Sigmoid colon (tissue), 6 donors: ENCODE measurements at regions not wholly inside any gene's neighbourhood (a gene's known extent, or its start where the extent isn't known, plus 50 kb on each side); places are given as distances from the start of the nearest gene placed in this dataset.
"Not testable (repeated sequence)": the region's sequence is repeated elsewhere in the genome, so short reads cannot be mapped to it uniquely, and the experiment has no call there.

Experiments used
- DNase-seq: peaks from one replicate; pipeline ENCODE4 v3.0.0-alpha.2; 2019
- H3K27ac ChIP-seq, 4 donors: fragments of 200-600 bp; sonication (generic); one replicate each; pipeline ENCODE4 v1.5.1; 2016 to 2019; ENCODE audit warnings: mild to moderate bottlenecking in 1 of 4
- H3K27me3 ChIP-seq, 3 donors: fragments of 200-600 bp; sonication (generic); one replicate each; pipeline ENCODE4 v1.5.1; 2019; ENCODE audit warnings: mild to moderate bottlenecking in 1 of 3
- H3K36me3 ChIP-seq, 4 donors: fragments of 200-600 bp; sonication (generic); one replicate each; pipeline ENCODE4 v1.5.1; 2016 to 2019
- H3K4me1 ChIP-seq, 4 donors: fragments of 200-600 bp; sonication (generic); one replicate each; pipeline ENCODE4 v1.5.1; 2017 to 2019
- H3K4me3 ChIP-seq, 4 donors: fragments of 200-600 bp; sonication (generic); one replicate each; pipeline ENCODE4 v1.5.1; 2017 to 2019; ENCODE audit warnings: mild to moderate bottlenecking in 2 of 4, moderate library complexity in 1 of 4
- H3K9me3 ChIP-seq, 4 donors: fragments of 200-600 bp in 3 of 4; sonication (generic) in 3 of 4; one replicate each; pipeline versions ENCODE4 v1.5.1 to v1.6.1; 2013 to 2019
- CTCF ChIP-seq, 4 experiments: fragments of 450-650 bp in 3 of 4; fragments of 200-600 bp in 1 of 4; IDR thresholded peaks; one replicate each; pipeline ENCODE4 v1.5.1; 2016 to 2019; ENCODE audit warnings: antibody characterized with exemption in 4 of 4, mild to moderate bottlenecking in 3 of 4, moderate library complexity in 2 of 4
- EP300 ChIP-seq, 4 donors: sonication (generic); formaldehyde crosslinking; IDR thresholded peaks; one replicate each; pipeline ENCODE4 v1.6.1; 2017; ENCODE audit warnings: antibody characterized with exemption in 4 of 4
- POLR2A ChIP-seq, 2 donors: fragments of 450-650 bp; IDR thresholded peaks; one replicate each; pipeline ENCODE4 v1.6.1; 2016; ENCODE audit warnings: antibody characterized with exemption in 2 of 2, mild to moderate bottlenecking in 2 of 2, moderate library complexity in 2 of 2
- POLR2AphosphoS5 ChIP-seq, 4 donors: sonication (generic); formaldehyde crosslinking; IDR thresholded peaks; one replicate each; pipeline ENCODE4 v1.6.1; 2017; ENCODE audit warnings: antibody characterized with exemption in 4 of 4
- WGBS, 2 donors: extraction: QIAGEN DNeasy Blood & Tissue Kit; methylation state at CpG; one replicate each; pipeline ENCODE4 v1.1.7; 2013; 5-methylcytosine and 5-hydroxymethylcytosine counted together
- intact Hi-C: fragments of 100-400 bp; cut with DNase I; formaldehyde crosslinking; loops from one replicate; pipeline ENCODE4 v1.15.1; 2023
- donor health status: healthy with polysubstance abuse.
- donor health status: healthy.

GRCh38 chr6:110544472-110544871 is 68.1 kb upstream of the SLC22A16 start:
- Histone ChIP-seq H3K36me3 (no peaks in the 10 kb centered on the region), H3K27ac (no peak overlapping the region), H3K9me3 (no peaks in the 10 kb centered on the region), H3K27me3 (no peaks in the 10 kb centered on the region), H3K4me1 (no peaks in the 10 kb centered on the region), H3K4me3 (no peak overlapping the region)
- TF ChIP-seq POLR2A (IDR thresholded peaks at IDR 0.05) (no peak), CTCF (IDR thresholded peaks at IDR 0.05) (no peak), EP300 (IDR thresholded peaks at IDR 0.05) (no peak), POLR2AphosphoS5 (IDR thresholded peaks at IDR 0.05) (no peak)
- 58 to 79% methylated on average over 5 of the region's 5 CpGs for WGBS, 2 donors
- no peak for DNase-seq
- intact Hi-C loops, result no loop called here

- H3K4me3 ChIP-seq, result no peak overlapping the region
- DNase-seq, result no peak
- H3K4me1 ChIP-seq, result no peaks in the 10 kb centered on the region
- intact Hi-C loops, result no loop called here
- H3K36me3 ChIP-seq, result no peaks in the 10 kb centered on the region
- 61 to 82% methylated on average over 5 of the region's 5 CpGs for WGBS, 2 donors
- H3K27me3 ChIP-seq, result no peaks in the 10 kb centered on the region
- no peaks in the 10 kb centered on the region for H3K9me3 ChIP-seq
- H3K27ac ChIP-seq, result no peak overlapping the region
- TF ChIP-seq POLR2AphosphoS5 (IDR thresholded peaks at IDR 0.05), result no peak
- TF ChIP-seq CTCF (IDR thresholded peaks at IDR 0.05), result no peak
- no peak for TF ChIP-seq EP300 (IDR thresholded peaks at IDR 0.05)
- TF ChIP-seq POLR2A (IDR thresholded peaks at IDR 0.05), result no peak
These were observed 66.7 kb upstream of the SLC22A16 start for GRCh38 chr6:110543106-110543505.

GRCh38 chr6:110542311-110543024 is 66.1 kb upstream of the SLC22A16 start:
- no peaks in the 10 kb centered on the region for H3K36me3 ChIP-seq
- no peak for DNase-seq
- H3K9me3 ChIP-seq, result no peaks in the 10 kb centered on the region
- H3K27me3 ChIP-seq, result no peaks in the 10 kb centered on the region
- no peak overlapping the region for H3K27ac ChIP-seq
- 84 to 88% methylated on average over 11 of the region's 11 CpGs for WGBS, 2 donors
- no peak overlapping the region for H3K4me3 ChIP-seq
- intact Hi-C loops, result no loop called here
- peaks cover 0 to 2% (median under 1%) of the 10 kb centered on the region in 4 donors for H3K4me1 ChIP-seq
- TF ChIP-seq EP300 (IDR thresholded peaks at IDR 0.05) (no peak), POLR2AphosphoS5 (IDR thresholded peaks at IDR 0.05) (no peak), CTCF (IDR thresholded peaks at IDR 0.05) (no peak), POLR2A (IDR thresholded peaks at IDR 0.05) (no peak)

GRCh38 chr6:110541701-110542309 is 65.4 kb upstream of the SLC22A16 start:
- no peak for DNase-seq
- TF ChIP-seq EP300 (IDR thresholded peaks at IDR 0.05), result no peak
- no peak for TF ChIP-seq POLR2A (IDR thresholded peaks at IDR 0.05)
- no peak for TF ChIP-seq CTCF (IDR thresholded peaks at IDR 0.05)
- H3K4me3 ChIP-seq, result no peak overlapping the region
- no peaks in the 10 kb centered on the region for H3K9me3 ChIP-seq
- H3K36me3 ChIP-seq, result no peaks in the 10 kb centered on the region
- no peaks in the 10 kb centered on the region for H3K27me3 ChIP-seq
- no peak overlapping the region for H3K27ac ChIP-seq
- H3K4me1 ChIP-seq, result peaks cover 0 to 9% (median 2%) of the 10 kb centered on the region in 4 donors
- intact Hi-C loops, result no loop called here
- WGBS, 2 donors, result 89 to 91% methylated on average over 5 of the region's 5 CpGs

GRCh38 chr6:110539277-110540019 is 63.0 kb upstream of the SLC22A16 start:
- H3K27ac ChIP-seq, H3K4me3 ChIP-seq, H3K4me1 ChIP-seq, DNase-seq, H3K9me3 ChIP-seq, intact Hi-C loops, H3K27me3 ChIP-seq, H3K36me3 ChIP-seq: not testable (repeated sequence)
- WGBS, 2 donors, result 96 to 98% methylated on average over 4 of the region's 4 CpGs
